Activated CD4-positive, alpha-beta T cell treated with anti-CD3 and anti-CD28 coated beads, Interleukin-10, Interleukin-2, amounts not matched to agents 100 ng/mL and 50 ng/mL, durations not matched to agents 16 hours and 8 hours (primary cell): ENCODE measurements at regions not wholly inside any gene's neighbourhood (a gene's known extent, or its start where the extent isn't known, plus 50 kb on each side); places are given as distances from the start of the nearest gene placed in this dataset.
A peak's percentile ranks its signal among the peaks of the same experiment; 100 is the strongest.

ENCODE experiments used
- DNase-seq: peaks from one replicate; pipeline ENCODE4 v3.0.0-alpha.2; 2020

- no peak for DNase-seq
These were observed 178.9 kb upstream of the IVNS1ABP start for GRCh38 chr1:185495898-185496297.

- DNase-seq, result no peak
These were observed 178.0 kb upstream of the IVNS1ABP start for GRCh38 chr1:185495007-185495406.

- DNase-seq, result no peak
These were observed 175.2 kb upstream of the IVNS1ABP start for GRCh38 chr1:185492089-185492825.

GRCh38 chr1:185491604-185492003 lies 174.6 kb upstream of the IVNS1ABP start:
- DNase-seq, result no peak

GRCh38 chr1:185490924-185491323 lies 173.9 kb upstream of the IVNS1ABP start:
- DNase-seq, result no peak

GRCh38 chr1:185489406-185489805 lies 172.4 kb upstream of the IVNS1ABP start:
- no peak for DNase-seq

GRCh38 chr1:185488808-185489207 lies 171.8 kb upstream of the IVNS1ABP start:
- DNase-seq, result no peak

- no peak for DNase-seq
These were observed 170.9 kb upstream of the IVNS1ABP start for GRCh38 chr1:185487936-185488335.

GRCh38 chr1:185487026-185487425 lies 170.0 kb upstream of the IVNS1ABP start:
- DNase-seq, result no peak

GRCh38 chr1:185486346-185486745 lies 169.3 kb upstream of the IVNS1ABP start:
- no peak for DNase-seq

- DNase-seq, result no peak
These were observed 166.8 kb upstream of the IVNS1ABP start for GRCh38 chr1:185483664-185484450.

- DNase-seq, result no peak
These were observed 166.2 kb upstream of the IVNS1ABP start for GRCh38 chr1:185483217-185483616.

GRCh38 chr1:185480545-185480944 lies 163.5 kb upstream of the IVNS1ABP start:
- DNase-seq, result no peak

- DNase-seq, result no peak
These were observed 162.8 kb upstream of the IVNS1ABP start for GRCh38 chr1:185479796-185480195.

- DNase-seq, result peak; percentile 2
These were observed 161.8 kb upstream of the IVNS1ABP start for GRCh38 chr1:185478877-185479276.

GRCh38 chr1:185477638-185478580 lies 160.9 kb upstream of the IVNS1ABP start:
- DNase-seq, result no peak

- DNase-seq, result peak; percentile 2
These were observed 157.6 kb upstream of the IVNS1ABP start for GRCh38 chr1:185474440-185475149.

- no peak for DNase-seq
These were observed 156.1 kb upstream of the IVNS1ABP start for GRCh38 chr1:185473186-185473585.

- DNase-seq, result no peak
These were observed 151.6 kb upstream of the IVNS1ABP start for GRCh38 chr1:185468626-185469025.

GRCh38 chr1:185467122-185467521 lies 150.1 kb upstream of the IVNS1ABP start:
- no peak for DNase-seq

- DNase-seq, result no peak
These were observed 147.7 kb upstream of the IVNS1ABP start for GRCh38 chr1:185464777-185465176.

- no peak for DNase-seq
These were observed 146.4 kb upstream of the IVNS1ABP start for GRCh38 chr1:185463433-185463832.

GRCh38 chr1:185463011-185463410 lies 146.0 kb upstream of the IVNS1ABP start:
- no peak for DNase-seq
